DOHH2 (cell line): ENCODE measurements at regions not wholly inside any gene's neighbourhood (a gene's known extent, or its start where the extent isn't known, plus 50 kb on each side); places are given as distances from the start of the nearest gene placed in this dataset.

ENCODE experiments used
- H3F3A ChIP-seq: fragments of 200-600 bp; sonication (generic), shearing (Covaris generic); 2 replicates; pipeline ENCODE4 v1.6.0; 2016; ENCODE audit warnings: antibody characterized with exemption, mild to moderate bottlenecking; ENCODE audit not compliant: control insufficient read depth, insufficient read depth
- H3K27ac ChIP-seq: fragments of 200-600 bp; sonication (generic); 2 replicates; pipeline ENCODE4 v1.5.1; 2014; ENCODE audit warnings: low read depth, mild to moderate bottlenecking, low read length, moderate library complexity
- H3K27me3 ChIP-seq: fragments of 200-600 bp; sonication (generic); 2 replicates; pipeline ENCODE4 v1.6.1; 2014; ENCODE audit warnings: mild to moderate bottlenecking, low read length, mixed read lengths; ENCODE audit not compliant: control insufficient read depth
- H3K36me3 ChIP-seq: fragments of 200-600 bp; sonication (generic); 2 replicates; pipeline ENCODE4 v1.6.1; 2014; ENCODE audit warnings: mild to moderate bottlenecking, low read length, moderate library complexity, mixed read lengths; ENCODE audit not compliant: control insufficient read depth
- H3K4me1 ChIP-seq: fragments of 200-600 bp; sonication (generic); 2 replicates; pipeline ENCODE4 v1.6.1; 2014; ENCODE audit warnings: mild to moderate bottlenecking, low read length, mixed read lengths; ENCODE audit not compliant: control insufficient read depth
- H3K4me2 ChIP-seq: fragments of 200-600 bp; sonication (generic); 2 replicates; pipeline ENCODE4 v1.6.0; 2014; ENCODE audit warnings: mild to moderate bottlenecking, low read length, moderate library complexity
- H3K4me3 ChIP-seq: fragments of 200-600 bp; sonication (generic); 2 replicates; pipeline ENCODE4 v1.5.1; 2014; ENCODE audit warnings: mild to moderate bottlenecking, low read length, mixed read lengths
- H3K79me2 ChIP-seq: fragments of 200-600 bp; sonication (generic); 2 replicates; pipeline ENCODE4 v1.6.1; 2014; ENCODE audit warnings: mild to moderate bottlenecking, low read length, mixed read lengths; ENCODE audit not compliant: control insufficient read depth
- H3K9me2 ChIP-seq: fragments of 200-600 bp; sonication (generic); replicated peaks from 2 replicates; pipeline ENCODE4 v1.6.1; 2014; ENCODE audit warnings: mild to moderate bottlenecking, low read length, mixed read lengths; ENCODE audit not compliant: control insufficient read depth
- H3K9me3 ChIP-seq: fragments of 200-600 bp; sonication (generic); 2 replicates; pipeline ENCODE4 v1.6.1; 2014; ENCODE audit warnings: antibody characterized with exemption, low read length, mixed read lengths; ENCODE audit not compliant: control insufficient read depth, insufficient read depth
- H4K20me1 ChIP-seq: fragments of 200-600 bp; sonication (generic); 2 replicates; pipeline ENCODE4 v1.6.0; 2014; ENCODE audit warnings: low read depth, mild to moderate bottlenecking, antibody characterized with exemption, low read length, moderate library complexity; ENCODE audit not compliant: control insufficient read depth, insufficient read depth
- CTCF ChIP-seq: fragments of 200-600 bp; sonication (generic); IDR thresholded peaks from one replicate; pipeline ENCODE4 v1.5.1; 2014; ENCODE audit warnings: antibody characterized with exemption, mild to moderate bottlenecking, low read depth, low read length; ENCODE audit not compliant: poor library complexity, severe bottlenecking
- EZH2phosphoT487 ChIP-seq: fragments of 200-600 bp; sonication (generic); IDR thresholded peaks from 2 replicates; pipeline ENCODE4 v1.6.1; 2017; ENCODE audit warnings: borderline replicate concordance, mild to moderate bottlenecking, antibody characterized with exemption, low read length, moderate library complexity, mixed read lengths

GRCh38 chr2:65700004-65700651 lies 267.7 kb upstream of the SPRED2 start:
- TF ChIP-seq CTCF (no peak), EZH2phosphoT487 (no peak)
- no peaks in the 10 kb centered on the region for H3K36me3 ChIP-seq
- H3K4me2 ChIP-seq, result no peak overlapping the region
- no peaks in the 10 kb centered on the region for H4K20me1 ChIP-seq
- no peak overlapping the region for H3K27ac ChIP-seq
- no peaks in the 10 kb centered on the region for H3K9me3 ChIP-seq
- no peak overlapping the region for H3K4me3 ChIP-seq
- H3K4me1 ChIP-seq, result no peaks in the 10 kb centered on the region
- H3K9me2 ChIP-seq, result no peaks in the 10 kb centered on the region
- H3K27me3 ChIP-seq, result no peaks in the 10 kb centered on the region
- H3K79me2 ChIP-seq, result no peaks in the 10 kb centered on the region
- no peaks in the 10 kb centered on the region for H3F3A ChIP-seq

GRCh38 chr2:65691816-65692215 lies 259.4 kb upstream of the SPRED2 start:
- Histone ChIP-seq H3F3A (no peaks in the 10 kb centered on the region), H3K4me1 (no peaks in the 10 kb centered on the region), H3K4me3 (no peak overlapping the region), H3K9me3 (no peaks in the 10 kb centered on the region; the same call in 1 of the 2 replicates), H3K79me2 (no peaks in the 10 kb centered on the region), H3K4me2 (no peak overlapping the region), H3K9me2 (no peaks in the 10 kb centered on the region), H3K36me3 (no peaks in the 10 kb centered on the region), H4K20me1 (no peaks in the 10 kb centered on the region), H3K27me3 (peaks cover 3% of the 10 kb centered on the region; the same call in 1 of the 2 replicates), H3K27ac (no peak overlapping the region)
- TF ChIP-seq EZH2phosphoT487 (no peak), CTCF (no peak)

- TF ChIP-seq EZH2phosphoT487, result no peak
- TF ChIP-seq CTCF, result no peak
- no peaks in the 10 kb centered on the region for H3K79me2 ChIP-seq
- H3K27me3 ChIP-seq, result peaks cover 3% of the 10 kb centered on the region; the same call in 1 of the 2 replicates
- H3K9me3 ChIP-seq, result no peaks in the 10 kb centered on the region; the same call in 1 of the 2 replicates
- H3K4me3 ChIP-seq, result no peak overlapping the region
- no peak overlapping the region for H3K27ac ChIP-seq
- no peaks in the 10 kb centered on the region for H4K20me1 ChIP-seq
- H3K4me1 ChIP-seq, result no peaks in the 10 kb centered on the region
- H3K9me2 ChIP-seq, result no peaks in the 10 kb centered on the region
- no peaks in the 10 kb centered on the region for H3K36me3 ChIP-seq
- no peaks in the 10 kb centered on the region for H3F3A ChIP-seq
- H3K4me2 ChIP-seq, result no peak overlapping the region
Observed at GRCh38 chr2:65688141-65688886, 255.9 kb upstream of the SPRED2 start.
